Lung (tissue), 11 donors: ENCODE measurements at regions not wholly inside any gene's neighbourhood (a gene's known extent, or its start where the extent isn't known, plus 50 kb on each side); places are given as distances from the start of the nearest gene placed in this dataset.
A peak's percentile ranks its signal among the peaks of the same experiment; 100 is the strongest.

Experiments
- ATAC-seq: fragments of 200-7000 bp; cut with Tn5 transposase; one replicate; pipeline ENCODE4 v1.9.1; 2020; ENCODE audit warnings: moderate number of reproducible peaks; ENCODE audit not compliant: insufficient read depth, low FRiP score
- DNase-seq, 3 donors: peaks; one replicate each; pipeline ENCODE4 v3.0.0-alpha.2; 2013 to 2017
- H3K27ac ChIP-seq, 2 donors: one replicate each; pipeline ENCODE4 v1.5.1; 2013; ENCODE audit warnings: mild to moderate bottlenecking in 2 of 2, moderate library complexity in 2 of 2, control low read depth in 1 of 2, inconsistent platforms in 1 of 2, low read depth in 1 of 2, low read length in 1 of 2
- H3K27me3 ChIP-seq, 3 donors: one replicate each; pipeline ENCODE4 v1.5.1; 2013; ENCODE audit warnings: low read length in 2 of 3; ENCODE audit not compliant: control insufficient read depth in 3 of 3, insufficient read depth in 3 of 3
- H3K36me3 ChIP-seq, 4 donors: one replicate each; pipeline ENCODE4 v1.5.1; 2013; ENCODE audit warnings: low read length in 4 of 4, mild to moderate bottlenecking in 1 of 4, moderate library complexity in 1 of 4; ENCODE audit not compliant: control insufficient read depth in 4 of 4, insufficient read depth in 4 of 4
- H3K4me1 ChIP-seq, 5 donors: one replicate each; pipeline ENCODE4 v1.5.1; 2013; ENCODE audit warnings: low read length in 5 of 5, mild to moderate bottlenecking in 2 of 5, moderate library complexity in 1 of 5; ENCODE audit not compliant: control insufficient read depth in 5 of 5, insufficient read depth in 5 of 5
- H3K4me3 ChIP-seq: one replicate; pipeline ENCODE4 v1.5.1; 2013; ENCODE audit warnings: mild to moderate bottlenecking, control low read depth, moderate library complexity
- H3K9ac ChIP-seq, 2 donors: one replicate each; pipeline ENCODE4 v1.5.1; 2013; ENCODE audit warnings: low read length in 2 of 2, control low read depth in 1 of 2; ENCODE audit not compliant: insufficient read depth in 1 of 2
- H3K9me3 ChIP-seq, 4 donors: one replicate each; pipeline ENCODE4 v1.5.1; 2013; ENCODE audit warnings: low read length in 3 of 4, mild to moderate bottlenecking in 1 of 4, moderate library complexity in 1 of 4; ENCODE audit not compliant: control insufficient read depth in 4 of 4, insufficient read depth in 3 of 4
- CTCF ChIP-seq: IDR thresholded peaks from 2 replicates; pipeline ENCODE4 v1.5.1; 2012; ENCODE audit warnings: mild to moderate bottlenecking; ENCODE audit errors: control extremely low read depth, extremely low read depth
- WGBS, 2 donors: extraction: QIAGEN DNeasy Blood & Tissue Kit; methylation state at CpG; one replicate each; pipeline ENCODE4 v1.1.7; 2013; 5-methylcytosine and 5-hydroxymethylcytosine counted together
- donor health status: control.
- donor health status: control.
- donor health status: Bipolar disorder and iron deficiency.
- donor health status: healthy.
- donor health status: DM: yes; HTN: yes; CAD: no.

- peaks cover 0 to 3% (median under 1%) of the 10 kb centered on the region in 4 donors for H3K9me3 ChIP-seq
- TF ChIP-seq CTCF: no peak
- no peak overlapping the region for H3K4me3 ChIP-seq
- H3K9ac ChIP-seq: no peak overlapping the region
- WGBS, 2 donors: 87 to 95% methylated on average over 4 of the region's 4 CpGs
- no peak for ATAC-seq
- H3K27me3 ChIP-seq: no peaks in the 10 kb centered on the region
- peak in 1 of 3 donors; percentile 6 for DNase-seq
- H3K36me3 ChIP-seq: no peaks in the 10 kb centered on the region
- peak overlapping the region in 1 of 2 donors; percentile 77 for H3K27ac ChIP-seq
- H3K4me1 ChIP-seq: peaks cover 4 to 40% (median 19%) of the 10 kb centered on the region in 5 donors
These were observed 77.2 kb upstream of the RNU6-1 start for GRCh38 chr15:67917037-67917436.

DNA sequence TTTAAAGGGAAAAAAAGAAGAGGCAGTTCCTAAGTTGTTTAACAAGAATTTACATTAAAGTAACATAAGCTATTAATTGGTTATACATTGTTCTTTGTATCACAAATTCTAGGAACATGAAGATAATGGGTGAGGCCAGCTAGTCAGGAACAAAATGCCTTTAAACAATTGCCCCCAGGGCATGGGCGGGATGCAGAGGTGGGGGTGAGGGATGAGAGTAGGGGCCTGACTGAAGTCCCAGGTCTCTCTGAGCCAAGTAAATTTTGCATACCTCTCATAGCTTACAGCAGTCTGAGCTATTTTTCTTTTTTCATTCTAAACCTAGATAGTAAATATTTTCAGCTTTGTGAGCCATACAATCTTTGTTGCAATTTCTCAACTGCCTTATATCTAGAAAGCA lies 77.8 kb upstream of the RNU6-1 start:
- peak in 1 of 3 donors; percentile 2 for DNase-seq

DNA sequence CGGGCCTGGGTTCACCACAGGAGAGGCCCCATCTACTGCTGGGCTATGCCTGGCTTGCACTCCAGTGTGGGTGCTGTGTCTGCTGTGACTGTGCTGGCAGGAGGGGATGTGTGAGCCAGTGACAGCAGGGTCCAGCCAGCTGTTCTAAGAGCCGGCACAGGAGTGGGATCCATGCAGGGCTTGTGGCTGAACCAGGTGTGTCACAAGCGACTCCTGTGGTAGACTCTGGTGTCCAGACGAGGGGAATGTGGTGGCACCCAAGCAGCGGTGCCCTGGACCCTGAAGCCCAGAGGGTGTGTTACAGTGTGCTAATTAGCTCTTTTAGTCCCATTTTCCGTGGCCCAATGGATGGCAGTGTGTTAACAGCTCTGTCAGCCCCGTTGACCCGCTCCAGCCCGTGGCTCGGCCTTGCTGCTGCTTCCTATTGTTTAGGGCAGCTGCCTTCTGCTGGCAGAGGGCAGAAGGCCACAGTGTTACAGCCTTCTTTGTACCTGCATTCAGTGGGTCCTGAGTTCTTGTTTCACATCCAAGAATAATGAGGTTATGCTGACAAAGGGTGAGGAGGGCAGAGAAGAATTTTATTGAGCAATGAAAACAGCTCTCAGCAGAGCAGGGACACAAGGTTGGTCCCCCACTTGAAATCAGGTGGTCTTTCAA lies 78.5 kb upstream of the RNU6-1 start:
- 93 to 95% methylated on average over 10 of the region's 10 CpGs for WGBS, 2 donors
- H3K4me3 ChIP-seq: no peak overlapping the region
- H3K9me3 ChIP-seq: peaks cover 0 to 3% (median under 1%) of the 10 kb centered on the region in 4 donors
- H3K27me3 ChIP-seq: no peaks in the 10 kb centered on the region
- peak overlapping the region in 1 of 2 donors; percentile 52 for H3K27ac ChIP-seq
- TF ChIP-seq CTCF: no peak
- H3K4me1 ChIP-seq: peaks cover 7 to 45% (median 19%) of the 10 kb centered on the region in 5 donors
- no peak for ATAC-seq
- H3K9ac ChIP-seq: no peak overlapping the region
- H3K36me3 ChIP-seq: no peaks in the 10 kb centered on the region
- no peak for DNase-seq

More for the DNA sequence above, 77.8 kb upstream of the RNU6-1 start:
- TF ChIP-seq CTCF: no peak
- peaks cover 0 to 3% (median under 1%) of the 10 kb centered on the region in 4 donors for H3K9me3 ChIP-seq
- peak overlapping the region in 1 of 2 donors; percentile 78 for H3K27ac ChIP-seq
- H3K27me3 ChIP-seq: no peaks in the 10 kb centered on the region
- H3K4me3 ChIP-seq: no peak overlapping the region
- ATAC-seq: no peak
- H3K4me1 ChIP-seq: peaks cover 4 to 40% (median 19%) of the 10 kb centered on the region in 5 donors
- no peaks in the 10 kb centered on the region for H3K36me3 ChIP-seq
- WGBS, 2 donors: 84 to 94% methylated on average over 1 of the region's 1 CpG
- no peak overlapping the region for H3K9ac ChIP-seq
